ENCODE measurements at regions not wholly inside any gene's neighbourhood (a gene's known extent, or its start where the extent isn't known, plus 50 kb on each side); places are given as distances from the start of the nearest gene placed in this dataset.
A peak's percentile ranks its signal among the peaks of the same experiment; 100 is the strongest.

DNA sequence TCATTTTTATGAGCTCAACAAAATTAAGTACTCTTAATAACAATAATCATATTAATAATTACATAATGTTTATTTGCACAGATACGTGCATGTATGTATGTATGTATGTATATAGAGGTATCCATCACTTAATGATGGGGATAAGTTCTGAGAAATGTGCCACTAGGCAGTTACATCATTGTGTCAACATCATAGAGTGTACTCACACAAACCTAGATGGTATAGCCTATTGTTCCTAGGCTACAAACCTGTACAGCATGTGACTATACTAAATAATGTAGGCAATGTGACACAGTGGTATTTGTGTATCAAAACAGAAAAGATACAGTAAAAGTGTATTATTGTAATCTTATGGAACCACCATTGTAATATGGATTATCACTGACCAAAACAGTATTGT, 874.7 kb upstream of the GBE1 start:
- Histone ChIP-seq H3K36me3 (ENCODE audit: control insufficient read depth in 2 of 3, insufficient read depth in 3 of 3, low read length in 3 of 3) (no peaks in the 10 kb centered on the region), H3K27ac (ENCODE audit: low read depth in 2 of 2, low read length in 2 of 2) (no peak overlapping the region), H3K9ac (ENCODE audit: low read length in 3 of 3) (no peak overlapping the region), H3K4me1 (ENCODE audit: control insufficient read depth in 2 of 3, insufficient read depth in 2 of 3, low read depth in 1 of 3, low read length in 3 of 3) (no peaks in the 10 kb centered on the region), H3K9me3 (ENCODE audit: control insufficient read depth in 2 of 3, insufficient read depth in 1 of 3, low read length in 3 of 3) (no peaks in the 10 kb centered on the region), H3K4me3 (ENCODE audit: low read length in 3 of 3) (no peak overlapping the region), H3K27me3 (ENCODE audit: control insufficient read depth, insufficient read depth, low read length) (no peaks in the 10 kb centered on the region)
- FAIRE-seq: no peak
- intact Hi-C loops (cut with DNase I): no loop called here
- no peak for DNase-seq
- TF ChIP-seq, protein P1, sequence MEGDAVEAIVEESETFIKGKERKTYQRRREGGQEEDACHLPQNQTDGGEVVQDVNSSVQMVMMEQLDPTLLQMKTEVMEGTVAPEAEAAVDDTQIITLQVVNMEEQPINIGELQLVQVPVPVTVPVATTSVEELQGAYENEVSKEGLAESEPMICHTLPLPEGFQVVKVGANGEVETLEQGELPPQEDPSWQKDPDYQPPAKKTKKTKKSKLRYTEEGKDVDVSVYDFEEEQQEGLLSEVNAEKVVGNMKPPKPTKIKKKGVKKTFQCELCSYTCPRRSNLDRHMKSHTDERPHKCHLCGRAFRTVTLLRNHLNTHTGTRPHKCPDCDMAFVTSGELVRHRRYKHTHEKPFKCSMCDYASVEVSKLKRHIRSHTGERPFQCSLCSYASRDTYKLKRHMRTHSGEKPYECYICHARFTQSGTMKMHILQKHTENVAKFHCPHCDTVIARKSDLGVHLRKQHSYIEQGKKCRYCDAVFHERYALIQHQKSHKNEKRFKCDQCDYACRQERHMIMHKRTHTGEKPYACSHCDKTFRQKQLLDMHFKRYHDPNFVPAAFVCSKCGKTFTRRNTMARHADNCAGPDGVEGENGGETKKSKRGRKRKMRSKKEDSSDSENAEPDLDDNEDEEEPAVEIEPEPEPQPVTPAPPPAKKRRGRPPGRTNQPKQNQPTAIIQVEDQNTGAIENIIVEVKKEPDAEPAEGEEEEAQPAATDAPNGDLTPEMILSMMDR (IDR thresholded peaks at IDR 0.05; ENCODE audit: borderline replicate concordance, extremely low read depth, insufficient read depth): no peak

DNA sequence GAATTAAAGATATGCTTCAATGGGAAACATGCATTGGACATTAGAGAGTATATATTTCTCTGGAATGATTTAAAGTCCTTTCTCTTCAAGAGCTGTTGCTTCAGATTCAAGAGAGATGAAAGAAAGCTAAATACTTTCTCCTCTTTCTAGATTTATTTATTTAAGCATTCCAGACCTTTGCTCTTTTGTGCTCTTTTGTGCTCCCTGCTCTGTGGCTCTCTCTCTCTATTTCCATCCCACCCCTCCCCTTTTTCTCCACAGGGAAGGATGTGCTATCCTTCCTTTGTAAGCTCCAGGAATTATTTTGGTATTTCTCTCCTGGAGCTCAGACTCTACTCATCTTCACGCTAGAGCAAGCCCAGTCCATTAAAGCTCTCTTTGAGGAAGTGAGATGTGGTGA, 871.9 kb upstream of the GBE1 start:
- DNase-seq (peak in 2 of 5 donors; percentile 4 to 9), FAIRE-seq (no peak)
- Histone ChIP-seq H3K36me3 (ENCODE audit: control insufficient read depth in 2 of 3, insufficient read depth in 3 of 3, low read length in 3 of 3) (no peaks in the 10 kb centered on the region), H3K9me3 (ENCODE audit: control insufficient read depth in 2 of 3, insufficient read depth in 1 of 3, low read length in 3 of 3) (no peaks in the 10 kb centered on the region), H3K4me3 (ENCODE audit: low read length in 3 of 3) (no peak overlapping the region), H3K9ac (ENCODE audit: low read length in 3 of 3) (no peak overlapping the region), H3K27me3 (ENCODE audit: control insufficient read depth, insufficient read depth, low read length) (no peaks in the 10 kb centered on the region), H3K27ac (ENCODE audit: low read depth in 2 of 2, low read length in 2 of 2) (no peak overlapping the region), H3K4me1 (ENCODE audit: control insufficient read depth in 2 of 3, insufficient read depth in 2 of 3, low read depth in 1 of 3, low read length in 3 of 3) (no peaks in the 10 kb centered on the region)
- intact Hi-C loops (cut with DNase I): no loop called here
- TF ChIP-seq, protein P1 (IDR thresholded peaks at IDR 0.05; ENCODE audit: borderline replicate concordance, extremely low read depth, insufficient read depth): no peak

DNA sequence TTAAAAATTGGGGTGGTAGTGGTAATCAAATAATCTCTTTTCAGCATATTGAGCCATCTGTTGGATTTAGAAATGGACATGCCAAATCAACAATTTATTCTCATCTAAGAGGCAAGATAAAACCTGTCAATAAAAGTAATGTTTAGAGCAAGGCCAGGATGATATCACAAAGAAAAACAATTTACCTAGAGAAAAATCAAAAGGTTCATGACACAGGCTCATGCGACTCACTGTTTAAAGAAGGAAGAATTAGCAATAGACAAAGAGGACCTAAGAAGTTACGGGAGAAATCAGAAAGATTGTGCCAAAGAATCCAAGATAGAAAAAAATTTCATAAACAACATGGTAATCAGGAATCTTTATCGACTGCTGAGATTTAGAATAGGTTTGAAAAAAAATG, 868.5 kb upstream of the GBE1 start:
- Histone ChIP-seq H3K9ac (ENCODE audit: low read length in 3 of 3) (no peak overlapping the region), H3K4me1 (ENCODE audit: control insufficient read depth in 2 of 3, insufficient read depth in 2 of 3, low read depth in 1 of 3, low read length in 3 of 3) (no peaks in the 10 kb centered on the region), H3K9me3 (ENCODE audit: control insufficient read depth in 2 of 3, insufficient read depth in 1 of 3, low read length in 3 of 3) (no peaks in the 10 kb centered on the region), H3K4me3 (ENCODE audit: low read length in 3 of 3) (no peak overlapping the region), H3K27ac (ENCODE audit: low read depth in 2 of 2, low read length in 2 of 2) (no peak overlapping the region), H3K27me3 (ENCODE audit: control insufficient read depth, insufficient read depth, low read length) (no peaks in the 10 kb centered on the region), H3K36me3 (ENCODE audit: control insufficient read depth in 2 of 3, insufficient read depth in 3 of 3, low read length in 3 of 3) (no peaks in the 10 kb centered on the region)
- DNase-seq (no peak), FAIRE-seq (no peak)
- intact Hi-C loops (cut with DNase I): no loop called here
- TF ChIP-seq, protein P1 (IDR thresholded peaks at IDR 0.05; ENCODE audit: borderline replicate concordance, extremely low read depth, insufficient read depth): no peak

DNA sequence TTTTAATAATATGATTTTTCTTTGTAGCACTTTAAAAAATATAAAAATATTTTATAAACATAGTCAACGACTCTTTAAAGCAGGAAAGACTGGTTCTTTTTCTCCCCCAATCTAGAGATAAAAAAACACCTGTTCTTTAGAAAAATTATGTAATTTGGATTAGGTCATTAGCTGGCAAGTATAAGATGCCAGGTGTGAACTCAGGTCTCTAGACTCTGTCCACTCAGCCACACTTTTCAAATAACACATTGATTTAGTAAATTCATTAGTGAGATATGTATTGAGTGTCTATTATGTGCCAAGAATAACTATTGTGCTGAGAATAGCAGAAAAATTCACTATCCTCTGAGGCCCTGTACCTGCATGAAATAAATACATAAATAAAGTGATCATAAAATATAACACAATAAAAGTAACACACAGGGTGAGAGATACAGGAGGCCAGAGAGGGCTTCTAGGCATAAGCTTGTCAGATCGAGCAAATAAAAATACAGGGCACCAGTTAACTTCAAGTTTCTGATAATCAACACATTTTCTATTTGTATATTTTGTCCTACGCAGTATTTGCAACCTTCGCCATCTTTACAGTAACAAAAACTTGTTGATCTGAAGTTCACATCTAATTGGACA, 867.1 kb upstream of the GBE1 start:
- no peak for FAIRE-seq
- Histone ChIP-seq H3K4me1 (ENCODE audit: control insufficient read depth in 2 of 3, insufficient read depth in 2 of 3, low read depth in 1 of 3, low read length in 3 of 3) (no peaks in the 10 kb centered on the region), H3K27me3 (ENCODE audit: control insufficient read depth, insufficient read depth, low read length) (no peaks in the 10 kb centered on the region), H3K9ac (ENCODE audit: low read length in 3 of 3) (no peak overlapping the region), H3K9me3 (ENCODE audit: control insufficient read depth in 2 of 3, insufficient read depth in 1 of 3, low read length in 3 of 3) (no peaks in the 10 kb centered on the region), H3K36me3 (ENCODE audit: control insufficient read depth in 2 of 3, insufficient read depth in 3 of 3, low read length in 3 of 3) (no peaks in the 10 kb centered on the region), H3K27ac (ENCODE audit: low read depth in 2 of 2, low read length in 2 of 2) (no peak overlapping the region), H3K4me3 (ENCODE audit: low read length in 3 of 3) (no peak overlapping the region)
- DNase-seq: no peak
- TF ChIP-seq, protein P1 (IDR thresholded peaks at IDR 0.05; ENCODE audit: borderline replicate concordance, extremely low read depth, insufficient read depth): no peak
- intact Hi-C loops (cut with DNase I): no loop called here
